ENCODE measurements at regions not wholly inside any gene's neighbourhood (a gene's known extent, or its start where the extent isn't known, plus 50 kb on each side); places are given as distances from the start of the nearest gene placed in this dataset.

- no peak overlapping the region for H3K27ac ChIP-seq (ENCODE audit: extremely low read length, insufficient read depth, low read length)
- intact Hi-C loops (cut with micrococcal nuclease; ENCODE audit: unreplicated experiment) = no loop called here
- CTCF ChIA-PET (ENCODE audit: low intra/inter-chr PET ratio, low total read pairs) = no interaction called here
- H3K79me2 ChIP-seq (ENCODE audit: insufficient read depth, low read length) = no peaks in the 10 kb centered on the region
- FAIRE-seq (no peak), ATAC-seq (no peak), DNase-seq (ENCODE audit: low spot score) (no peak)
- no peak overlapping the region for H2AFZ ChIP-seq (ENCODE audit: low read length)
- POLR2A ChIA-PET = no interaction called here
- TF ChIP-seq ZNF781 (CRISPR knock-in tag; IDR thresholded peaks at IDR 0.05; ENCODE audit: borderline replicate concordance, not compliant biosample characterization) (no peak), PHB2 (IDR thresholded peaks at IDR 0.05; ENCODE audit: partially characterized antibody) (no peak), ELF4 (CRISPR knock-in tag; IDR thresholded peaks at IDR 0.05; ENCODE audit: borderline replicate concordance) (no peak), ZSCAN29 (CRISPR knock-in tag; conservative IDR thresholded peaks at IDR 0.05) (no peak)
- no peaks in the 10 kb centered on the region for H4K20me1 ChIP-seq (ENCODE audit: insufficient read depth, low read length)
- H3K4me1 ChIP-seq (ENCODE audit: insufficient read depth, low read length) = no peaks in the 10 kb centered on the region
- in situ Hi-C loops (cut with HindIII; ENCODE audit: extremely low pct_ligation_motif_present, low pct_unique_long_range_greater_than_20kb) = no loop called here
- H3K4me2 ChIP-seq (ENCODE audit: low read depth, low read length) = no peak overlapping the region
- BruUV-seq (replicated peaks) = no TSS peak
- H3K9ac ChIP-seq (ENCODE audit: insufficient read depth, low read depth, low read length) = no peak overlapping the region
- 6% methylated on average over 4 of the region's 4 CpGs for WGBS (ENCODE audit: low lambda C conversion rate)
- H3K4me3 ChIP-seq (replicated peaks in 1 of 3; ENCODE audit: insufficient read depth in 1 of 3, low read depth in 2 of 3, low read length in 3 of 3) = no peak overlapping the region
- H3K36me3 ChIP-seq (replicated peaks in 1 of 2; ENCODE audit: control insufficient read depth in 1 of 2, insufficient read depth in 2 of 2, low read length in 2 of 2) = no peaks in the 10 kb centered on the region
- H3K9me3 ChIP-seq (ENCODE audit: low read length) = peaks cover 9% of the 10 kb centered on the region; the same call in 1 of the 2 replicates
- peaks cover 0 to 17% of the 10 kb centered on the region in 2 experiments; a peak in 1 of 5 replicates for H3K27me3 ChIP-seq (ENCODE audit: control insufficient read depth in 1 of 2, insufficient read depth in 2 of 2, low read length in 2 of 2)
Measured at GRCh38 chr17:73910206-73910605, 266.0 kb upstream of the SDK2 start.

GRCh38 chr17:73910821-73911515 is 266.7 kb upstream of the SDK2 start:
- no peak overlapping the region for H2AFZ ChIP-seq (ENCODE audit: low read length)
- peaks cover 12% of the 10 kb centered on the region for H3K9me3 ChIP-seq (ENCODE audit: low read length)
- DNase-seq (ENCODE audit: low spot score) (no peak), FAIRE-seq (no peak), ATAC-seq (no peak)
- H3K4me2 ChIP-seq (ENCODE audit: low read depth, low read length) = no peak overlapping the region
- H3K27me3 ChIP-seq (ENCODE audit: control insufficient read depth in 1 of 2, insufficient read depth in 2 of 2, low read length in 2 of 2) = peaks cover 0 to 17% of the 10 kb centered on the region in 2 experiments; a peak in 1 of 5 replicates
- no peaks in the 10 kb centered on the region for H3K4me1 ChIP-seq (ENCODE audit: insufficient read depth, low read length)
- WGBS (ENCODE audit: low lambda C conversion rate) = 2% methylated on average over 5 of the region's 5 CpGs
- BruUV-seq (replicated peaks) = no TSS peak
- ChIA-PET CTCF (ENCODE audit: low intra/inter-chr PET ratio, low total read pairs) (no interaction called here), POLR2A (no interaction called here)
- intact Hi-C loops (cut with micrococcal nuclease; ENCODE audit: unreplicated experiment) (no loop called here), in situ Hi-C loops (cut with HindIII; ENCODE audit: extremely low pct_ligation_motif_present, low pct_unique_long_range_greater_than_20kb) (no loop called here)
- no peak overlapping the region for H3K27ac ChIP-seq (ENCODE audit: extremely low read length, insufficient read depth, low read length)
- no peak for TF ChIP-seq MZF1 (CRISPR knock-in tag; IDR thresholded peaks at IDR 0.05; ENCODE audit: borderline replicate concordance)
- no peak for TF ChIP-seq MYPOP (CRISPR knock-in tag; IDR thresholded peaks at IDR 0.05)
- TF ChIP-seq ZNF367 (CRISPR knock-in tag; IDR thresholded peaks at IDR 0.05; ENCODE audit: borderline replicate concordance) = no peak
- H3K36me3 ChIP-seq (replicated peaks in 1 of 2; ENCODE audit: control insufficient read depth in 1 of 2, insufficient read depth in 2 of 2, low read length in 2 of 2) = no peaks in the 10 kb centered on the region
- H3K4me3 ChIP-seq (replicated peaks in 1 of 3; ENCODE audit: insufficient read depth in 1 of 3, low read depth in 2 of 3, low read length in 3 of 3) = no peak overlapping the region
- H4K20me1 ChIP-seq (ENCODE audit: insufficient read depth, low read length) = no peaks in the 10 kb centered on the region
- no peak overlapping the region for H3K9ac ChIP-seq (ENCODE audit: insufficient read depth, low read depth, low read length)
- no peaks in the 10 kb centered on the region for H3K79me2 ChIP-seq (ENCODE audit: insufficient read depth, low read length)

All from HepG2 (cell line).